Liver (tissue), 3 donors: ENCODE measurements at regions not wholly inside any gene's neighbourhood (a gene's known extent, or its start where the extent isn't known, plus 50 kb on each side); places are given as distances from the start of the nearest gene placed in this dataset.

ENCODE experiments used
- ATF3 ChIP-seq: IDR thresholded peaks from 2 replicates; pipeline ENCODE4 v1.6.1; 2016; ENCODE audit warnings: antibody characterized with exemption
- CTCF ChIP-seq: fragments of 150-350 bp; IDR thresholded peaks from 2 replicates; pipeline ENCODE4 v1.5.1; 2017; ENCODE audit warnings: improper control_type of control experiment, low read depth, low read length; ENCODE audit not compliant: missing input control
- EGR1 ChIP-seq, 2 donors: IDR thresholded peaks; 2 replicates each; pipeline ENCODE4 v1.6.1; 2016 to 2018; ENCODE audit warnings: antibody characterized with exemption in 2 of 2, low read depth in 2 of 2
- GABPA ChIP-seq, 2 donors: IDR thresholded peaks in 1 of 2; conservative IDR thresholded peaks in 1 of 2; 2 replicates each; pipeline ENCODE4 v1.6.1; 2016; ENCODE audit warnings: antibody characterized with exemption in 2 of 2, mild to moderate bottlenecking in 1 of 2, moderate library complexity in 1 of 2
- JUND ChIP-seq, 2 donors: IDR thresholded peaks; 2 replicates each; pipeline ENCODE4 v1.6.1; 2016; ENCODE audit warnings: antibody characterized with exemption in 2 of 2
- NR2F2 ChIP-seq: IDR thresholded peaks from 2 replicates; pipeline ENCODE4 v1.6.1; 2016; ENCODE audit warnings: antibody characterized with exemption
- REST ChIP-seq: IDR thresholded peaks from 2 replicates; pipeline ENCODE4 v1.6.1; 2016; ENCODE audit warnings: antibody characterized with exemption, mild to moderate bottlenecking
- RXRA ChIP-seq, 2 donors: IDR thresholded peaks; 2 replicates each; pipeline ENCODE4 v1.6.1; 2017 to 2018; ENCODE audit warnings: antibody characterized with exemption in 2 of 2, mild to moderate bottlenecking in 1 of 2
- TAF1 ChIP-seq: conservative IDR thresholded peaks from 2 replicates; pipeline ENCODE4 v1.6.1; 2016; ENCODE audit warnings: antibody characterized with exemption, mild to moderate bottlenecking
- ZBTB33 ChIP-seq: IDR thresholded peaks from 2 replicates; pipeline ENCODE4 v1.6.1; 2016; ENCODE audit warnings: antibody characterized with exemption
- donor health status: healthy.
- donor health status: healthy.

GRCh38 chr13:53254500-53254899 is 225.9 kb downstream of the OLFM4 start:
- TF ChIP-seq NR2F2 (no peak), EGR1 (IDR thresholded peaks at IDR 0.05; ENCODE audit: low read depth in 2 of 2) (no peak), REST (peak; percentile 98), CTCF (no peak), ZBTB33 (no peak), TAF1 (no peak), JUND (IDR thresholded peaks at IDR 0.05) (no peak), RXRA (IDR thresholded peaks at IDR 0.05) (no peak), GABPA (IDR thresholded peaks at IDR 0.05 in 1 of 2, conservative IDR thresholded peaks at IDR 0.05 in 1 of 2) (no peak), ATF3 (no peak)
